K562 (cell line): ENCODE measurements at regions not wholly inside any gene's neighbourhood (a gene's known extent, or its start where the extent isn't known, plus 50 kb on each side); places are given as distances from the start of the nearest gene placed in this dataset.

Source experiments
- CBX3 ChIP-seq, 2 experiments: IDR thresholded peaks; 1 replicate in 1 of 2; 2 replicates in 1 of 2; pipeline ENCODE4 v1.6.1; 2012; ENCODE audit warnings: inconsistent platforms in 2 of 2, low read length in 2 of 2, borderline replicate concordance in 1 of 2, control low read depth in 1 of 2
- CTCF ChIP-seq, 3 experiments: IDR thresholded peaks in 2 of 3; conservative IDR thresholded peaks in 1 of 3; 2 replicates each; pipeline ENCODE4 v1.5.1; 2011 to 2012; ENCODE audit warnings: low read length in 3 of 3, mild to moderate bottlenecking in 3 of 3, control low read depth in 2 of 3, improper control_type of control experiment in 1 of 3, inconsistent platforms in 1 of 3, low read depth in 1 of 3, mixed read lengths in 1 of 3, moderate library complexity in 1 of 3; ENCODE audit not compliant: insufficient read depth in 2 of 3
- ILK ChIP-seq: fragments of 450-650 bp; IDR thresholded peaks from 2 replicates; pipeline ENCODE4 v1.6.1; 2016; ENCODE audit warnings: missing genetic modification characterization, low read depth, mild to moderate bottlenecking, missing compliant biosample characterization, moderate library complexity, borderline replicate concordance
- MAX ChIP-seq: sonication (generic); formaldehyde crosslinking; IDR thresholded peaks from 2 replicates; pipeline ENCODE4 v1.9.0; 2022; ENCODE audit warnings: mild to moderate bottlenecking, missing genetic modification reagents
- POLR2A ChIP-seq: fragments of 450-650 bp; conservative IDR thresholded peaks from 2 replicates; pipeline ENCODE4 v1.6.1; 2016
- SLC30A9 ChIP-seq: fragments of 250-450 bp; sonication (Bioruptor Pico); IDR thresholded peaks from 2 replicates; pipeline ENCODE4 v1.8.0; 2022; ENCODE audit warnings: mild to moderate bottlenecking, moderate library complexity
- TRIM24 ChIP-seq, 2 experiments: fragments of 450-650 bp; IDR thresholded peaks; 2 replicates each; pipeline ENCODE4 v1.6.1; 2016
- USF2 ChIP-seq: sonication (generic); formaldehyde crosslinking; IDR thresholded peaks from 2 replicates; pipeline ENCODE4 v1.5.0; 2020; ENCODE audit warnings: missing genetic modification reagents

GRCh38 chr16:86642087-86642486, 63.7 kb downstream of the FOXL1 start:
- TF ChIP-seq CTCF (IDR thresholded peaks at IDR 0.05 in 2 of 3, conservative IDR thresholded peaks at IDR 0.05 in 1 of 3; ENCODE audit: insufficient read depth in 2 of 3, low read depth in 1 of 3, low read length in 3 of 3) (no peak), CBX3 (IDR thresholded peaks at IDR 0.05; ENCODE audit: borderline replicate concordance in 1 of 2, low read length in 2 of 2) (no peak), TRIM24 (IDR thresholded peaks at IDR 0.05) (no peak), USF2 (CRISPR knock-in tag) (no peak), POLR2A (no peak), MAX (CRISPR knock-in tag) (no peak), ILK (tag) (no peak), SLC30A9 (CRISPR knock-in tag) (no peak)
